Panc1 (cell line): ENCODE measurements at regions not wholly inside any gene's neighbourhood (a gene's known extent, or its start where the extent isn't known, plus 50 kb on each side); places are given as distances from the start of the nearest gene placed in this dataset.

Experiments used
- ATAC-seq: fragments of 200-7000 bp; cut with Tn5 transposase; 2 replicates; pipeline ENCODE4 v1.9.1; 2020; ENCODE audit warnings: mild to moderate bottlenecking, moderate library complexity
- BruUV-seq: library from RNA; stranded (reverse); fragments of 400-500 nt; replicated peaks from 2 replicates; lab custom pipeline; 2021; lab: Mats Ljungman, UMichigan
- CTCF ChIA-PET: fragments of 300-600 bp; sonication (Branson Sonifier 250); formaldehyde crosslinking; loops from one replicate; lab custom pipeline; 2022; ENCODE audit warnings: antibody characterized with exemption; lab: Charles Lee
- POLR2A ChIA-PET: fragments of 300-600 bp; sonication (Branson Sonifier 250); formaldehyde crosslinking; loops from one replicate; lab custom pipeline; 2022; ENCODE audit warnings: antibody characterized with exemption; lab: Charles Lee
- DNase-seq: peaks from one replicate; pipeline ENCODE4 v3.0.0-alpha.2; 2010; ENCODE audit warnings: low read depth, low spot score
- H3K27ac ChIP-seq: 2 replicates; pipeline ENCODE4 v1.5.1; 2011; ENCODE audit warnings: mild to moderate bottlenecking, low read length, inconsistent platforms
- H3K27me3 ChIP-seq: fragments of 200-500 bp; sonication (Bioruptor generic); 2 replicates; pipeline ENCODE4 v1.6.0; 2014; ENCODE audit warnings: low read length, inconsistent platforms; ENCODE audit not compliant: control insufficient read depth, insufficient read depth
- H3K36me3 ChIP-seq: fragments of 200-500 bp; sonication (Bioruptor generic); 2 replicates; pipeline ENCODE4 v1.5.1; 2014; ENCODE audit warnings: inconsistent platforms, mild to moderate bottlenecking, low read length, moderate library complexity; ENCODE audit not compliant: control insufficient read depth, insufficient read depth
- H3K4me1 ChIP-seq: 2 replicates; pipeline ENCODE4 v1.5.1; 2011; ENCODE audit warnings: inconsistent platforms, mild to moderate bottlenecking, low read length, moderate library complexity; ENCODE audit not compliant: control insufficient read depth, insufficient read depth
- H3K4me3 ChIP-seq, 2 experiments: 2 replicates each; pipeline ENCODE4 v1.5.1; 2011 to 2012; ENCODE audit warnings: low read depth in 2 of 2, low read length in 2 of 2, mild to moderate bottlenecking in 2 of 2, inconsistent platforms in 1 of 2, moderate library complexity in 1 of 2
- H3K9me3 ChIP-seq: fragments of 200-500 bp; sonication (Bioruptor generic); 2 replicates; pipeline ENCODE4 v1.5.1; 2014; ENCODE audit warnings: low read depth, mild to moderate bottlenecking, inconsistent platforms, low read length, moderate library complexity; ENCODE audit not compliant: control insufficient read depth, insufficient read depth
- POLR2AphosphoS5 ChIP-seq: IDR thresholded peaks from 2 replicates; pipeline ENCODE4 v1.6.1; 2012; ENCODE audit warnings: mild to moderate bottlenecking, low read depth, low read length, moderate library complexity
- SIN3A ChIP-seq: IDR thresholded peaks from 2 replicates; pipeline ENCODE4 v1.6.1; 2012; ENCODE audit warnings: low read depth, mild to moderate bottlenecking, low read length, moderate library complexity, borderline replicate concordance; ENCODE audit not compliant: insufficient read depth
- TCF7L2 ChIP-seq: IDR thresholded peaks from 2 replicates; pipeline ENCODE4 v1.6.1; 2011; ENCODE audit warnings: mild to moderate bottlenecking, low read depth, low read length, inconsistent platforms
- in situ Hi-C: cut with HindIII; loops from 2 replicates; pipeline ENCODE4 v1.10.0; 2016; ENCODE audit warnings: low sequenced_read_pairs, low pct_unique_long_range_greater_than_20kb
- intact Hi-C: fragments of 100-400 bp; cut with micrococcal nuclease; formaldehyde crosslinking; loops from one replicate; pipeline ENCODE4 v1.10.0; 2022; ENCODE audit not compliant: unreplicated experiment
- TF ChIP-seq, protein P1 (sequence below): fragments of 450-650 bp; IDR thresholded peaks from 2 replicates; pipeline ENCODE4 v1.5.1; 2017; ENCODE audit warnings: mild to moderate bottlenecking
- TF ChIP-seq, protein P2 (sequence below), 2 experiments: IDR thresholded peaks; 2 replicates each; pipeline ENCODE4 v1.6.1; 2011 to 2012; ENCODE audit warnings: low read depth in 2 of 2, control low read depth in 1 of 2, low read length in 1 of 2, mild to moderate bottlenecking in 1 of 2, moderate library complexity in 1 of 2; ENCODE audit not compliant: insufficient read depth in 1 of 2

DNA sequence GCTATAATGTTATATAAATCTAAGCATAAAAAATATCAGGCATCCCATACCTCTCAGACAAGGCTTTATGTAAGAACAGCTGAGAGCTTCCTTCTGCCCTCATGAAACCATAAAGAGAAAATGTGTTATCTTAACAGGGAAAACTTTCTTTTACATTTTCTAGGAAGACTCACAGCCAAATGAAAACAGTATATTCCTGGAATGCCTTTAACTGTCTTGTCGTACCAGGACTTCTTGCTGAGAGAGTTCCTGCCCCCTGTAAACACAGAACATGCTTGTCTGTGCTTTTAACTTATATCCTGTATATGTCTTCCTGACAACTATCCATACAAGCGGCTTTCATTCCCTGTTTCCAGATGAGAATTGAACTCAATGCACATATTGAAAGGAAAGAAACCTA, 64.8 kb upstream of the AHR start:
- TF ChIP-seq TCF7L2 (no peak), SIN3A (no peak), POLR2AphosphoS5 (no peak)
- TF ChIP-seq, protein P1, sequence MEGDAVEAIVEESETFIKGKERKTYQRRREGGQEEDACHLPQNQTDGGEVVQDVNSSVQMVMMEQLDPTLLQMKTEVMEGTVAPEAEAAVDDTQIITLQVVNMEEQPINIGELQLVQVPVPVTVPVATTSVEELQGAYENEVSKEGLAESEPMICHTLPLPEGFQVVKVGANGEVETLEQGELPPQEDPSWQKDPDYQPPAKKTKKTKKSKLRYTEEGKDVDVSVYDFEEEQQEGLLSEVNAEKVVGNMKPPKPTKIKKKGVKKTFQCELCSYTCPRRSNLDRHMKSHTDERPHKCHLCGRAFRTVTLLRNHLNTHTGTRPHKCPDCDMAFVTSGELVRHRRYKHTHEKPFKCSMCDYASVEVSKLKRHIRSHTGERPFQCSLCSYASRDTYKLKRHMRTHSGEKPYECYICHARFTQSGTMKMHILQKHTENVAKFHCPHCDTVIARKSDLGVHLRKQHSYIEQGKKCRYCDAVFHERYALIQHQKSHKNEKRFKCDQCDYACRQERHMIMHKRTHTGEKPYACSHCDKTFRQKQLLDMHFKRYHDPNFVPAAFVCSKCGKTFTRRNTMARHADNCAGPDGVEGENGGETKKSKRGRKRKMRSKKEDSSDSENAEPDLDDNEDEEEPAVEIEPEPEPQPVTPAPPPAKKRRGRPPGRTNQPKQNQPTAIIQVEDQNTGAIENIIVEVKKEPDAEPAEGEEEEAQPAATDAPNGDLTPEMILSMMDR, result no peak
- TF ChIP-seq, protein P2, sequence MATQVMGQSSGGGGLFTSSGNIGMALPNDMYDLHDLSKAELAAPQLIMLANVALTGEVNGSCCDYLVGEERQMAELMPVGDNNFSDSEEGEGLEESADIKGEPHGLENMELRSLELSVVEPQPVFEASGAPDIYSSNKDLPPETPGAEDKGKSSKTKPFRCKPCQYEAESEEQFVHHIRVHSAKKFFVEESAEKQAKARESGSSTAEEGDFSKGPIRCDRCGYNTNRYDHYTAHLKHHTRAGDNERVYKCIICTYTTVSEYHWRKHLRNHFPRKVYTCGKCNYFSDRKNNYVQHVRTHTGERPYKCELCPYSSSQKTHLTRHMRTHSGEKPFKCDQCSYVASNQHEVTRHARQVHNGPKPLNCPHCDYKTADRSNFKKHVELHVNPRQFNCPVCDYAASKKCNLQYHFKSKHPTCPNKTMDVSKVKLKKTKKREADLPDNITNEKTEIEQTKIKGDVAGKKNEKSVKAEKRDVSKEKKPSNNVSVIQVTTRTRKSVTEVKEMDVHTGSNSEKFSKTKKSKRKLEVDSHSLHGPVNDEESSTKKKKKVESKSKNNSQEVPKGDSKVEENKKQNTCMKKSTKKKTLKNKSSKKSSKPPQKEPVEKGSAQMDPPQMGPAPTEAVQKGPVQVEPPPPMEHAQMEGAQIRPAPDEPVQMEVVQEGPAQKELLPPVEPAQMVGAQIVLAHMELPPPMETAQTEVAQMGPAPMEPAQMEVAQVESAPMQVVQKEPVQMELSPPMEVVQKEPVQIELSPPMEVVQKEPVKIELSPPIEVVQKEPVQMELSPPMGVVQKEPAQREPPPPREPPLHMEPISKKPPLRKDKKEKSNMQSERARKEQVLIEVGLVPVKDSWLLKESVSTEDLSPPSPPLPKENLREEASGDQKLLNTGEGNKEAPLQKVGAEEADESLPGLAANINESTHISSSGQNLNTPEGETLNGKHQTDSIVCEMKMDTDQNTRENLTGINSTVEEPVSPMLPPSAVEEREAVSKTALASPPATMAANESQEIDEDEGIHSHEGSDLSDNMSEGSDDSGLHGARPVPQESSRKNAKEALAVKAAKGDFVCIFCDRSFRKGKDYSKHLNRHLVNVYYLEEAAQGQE (IDR thresholded peaks at IDR 0.05; ENCODE audit: insufficient read depth in 1 of 2, low read depth in 2 of 2, low read length in 1 of 2), result no peak
- CTCF ChIA-PET, result no interaction called here
- ATAC-seq (peak; percentile 23), DNase-seq (peak; percentile 22)
- Histone ChIP-seq H3K27me3 (no peaks in the 10 kb centered on the region), H3K9me3 (no peaks in the 10 kb centered on the region), H3K36me3 (no peaks in the 10 kb centered on the region), H3K4me1 (peaks cover 23% of the 10 kb centered on the region), H3K4me3 (peak overlapping the region in 1 of 2 experiments; percentile 37; a peak in 2 of 4 replicates), H3K27ac (peak overlapping the region; percentile 90)
- in situ Hi-C loops, result no loop called here
- BruUV-seq, result no TSS peak
- POLR2A ChIA-PET, result no interaction called here
- intact Hi-C loops, result no loop called here

DNA sequence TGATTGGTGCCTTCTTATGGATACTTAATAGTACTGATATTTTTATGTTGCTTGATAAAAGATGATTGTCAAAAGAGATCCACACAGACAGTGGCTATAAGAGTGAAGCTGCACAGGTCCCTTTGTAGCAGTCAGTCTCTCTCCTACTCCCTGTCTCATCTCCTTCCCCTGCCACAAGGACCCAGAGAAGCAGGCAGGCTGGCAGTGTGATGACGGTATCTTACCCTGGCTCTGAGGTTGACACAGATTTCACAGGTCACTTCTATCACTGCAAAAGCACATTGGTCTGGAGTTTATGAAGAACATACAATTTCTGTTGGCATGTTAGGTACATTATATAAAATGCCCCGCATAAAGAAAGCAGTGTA, 64.4 kb upstream of the AHR start:
- CTCF ChIA-PET, result no interaction called here
- Histone ChIP-seq H3K27ac (peak overlapping the region; percentile 90), H3K4me1 (peaks cover 23% of the 10 kb centered on the region), H3K27me3 (no peaks in the 10 kb centered on the region), H3K4me3 (peak overlapping the region in 1 of 2 experiments; percentile 37; a peak in 2 of 4 replicates), H3K36me3 (no peaks in the 10 kb centered on the region), H3K9me3 (no peaks in the 10 kb centered on the region)
- TF ChIP-seq, protein P1, result no peak
- TF ChIP-seq POLR2AphosphoS5 (no peak), SIN3A (no peak), TCF7L2 (no peak)
- TF ChIP-seq, protein P2 (IDR thresholded peaks at IDR 0.05; ENCODE audit: insufficient read depth in 1 of 2, low read depth in 2 of 2, low read length in 1 of 2), result no peak
- DNase-seq (peak; percentile 39), ATAC-seq (peak; percentile 87)
- no TSS peak for BruUV-seq
- in situ Hi-C loops, result no loop called here
- intact Hi-C loops, result no loop called here
- POLR2A ChIA-PET, result no interaction called here
